ENCODE measurements at regions not wholly inside any gene's neighbourhood (a gene's known extent, or its start where the extent isn't known, plus 50 kb on each side); places are given as distances from the start of the nearest gene placed in this dataset.

GRCh38 chr6:104639668-104640067 lies 220.1 kb downstream of the HACE1 start:
- H3K27me3 ChIP-seq (ENCODE audit: insufficient read depth), result no peaks in the 10 kb centered on the region
- H3F3A ChIP-seq (replicated peaks; ENCODE audit: insufficient read depth), result no peaks in the 10 kb centered on the region
- no peaks in the 10 kb centered on the region for H3K9me3 ChIP-seq
- no peak overlapping the region for H3K4me2 ChIP-seq
- H3K27ac ChIP-seq (ENCODE audit: low read depth in 2 of 2, low read length in 1 of 2), result no peak overlapping the region
- TF ChIP-seq FOXM1 (IDR thresholded peaks at IDR 0.05; ENCODE audit: low read depth), result no peak
- TF ChIP-seq MXI1 (IDR thresholded peaks at IDR 0.05; ENCODE audit: low read depth, low read length), result no peak
- TF ChIP-seq EP300 (IDR thresholded peaks at IDR 0.05; ENCODE audit: borderline replicate concordance in 1 of 2, low read depth in 1 of 2, low read length in 1 of 2), result no peak
- TF ChIP-seq TEAD4 (IDR thresholded peaks at IDR 0.05; ENCODE audit: borderline replicate concordance, insufficient read depth), result no peak
- TF ChIP-seq SMC3 (IDR thresholded peaks at IDR 0.05; ENCODE audit: low read depth, low read length), result no peak
- TF ChIP-seq EZH2phosphoT487 (IDR thresholded peaks at IDR 0.05; ENCODE audit: borderline replicate concordance, low read depth), result no peak
- no peak for TF ChIP-seq YY1 (IDR thresholded peaks at IDR 0.05; ENCODE audit: low read depth)
- no peak for TF ChIP-seq ELF1 (IDR thresholded peaks at IDR 0.05)
- TF ChIP-seq, protein P1, sequence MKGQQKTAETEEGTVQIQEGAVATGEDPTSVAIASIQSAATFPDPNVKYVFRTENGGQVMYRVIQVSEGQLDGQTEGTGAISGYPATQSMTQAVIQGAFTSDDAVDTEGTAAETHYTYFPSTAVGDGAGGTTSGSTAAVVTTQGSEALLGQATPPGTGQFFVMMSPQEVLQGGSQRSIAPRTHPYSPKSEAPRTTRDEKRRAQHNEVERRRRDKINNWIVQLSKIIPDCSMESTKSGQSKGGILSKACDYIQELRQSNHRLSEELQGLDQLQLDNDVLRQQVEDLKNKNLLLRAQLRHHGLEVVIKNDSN (IDR thresholded peaks at IDR 0.05; ENCODE audit: borderline replicate concordance, low read depth), result no peak
- TF ChIP-seq IRF3 (IDR thresholded peaks at IDR 0.05; ENCODE audit: low read depth, low read length), result no peak
- no peak for TF ChIP-seq RAD21 (IDR thresholded peaks at IDR 0.05; ENCODE audit: low read length)
- POLR2A ChIA-PET, result no interaction called here
- no peaks in the 10 kb centered on the region for H3K9me2 ChIP-seq
- CTCF ChIA-PET, result interaction anchor here (0.8 to 1.0 kb wide), 3 partner anchors 12 to 45 kb away, joined by 3 read pairs; no protein-coding TSS in a partner anchor
- no peaks in the 10 kb centered on the region for H3K79me2 ChIP-seq (ENCODE audit: insufficient read depth)
- peak overlapping the region; percentile 49; the same call in 1 of the 2 replicates for H2AFZ ChIP-seq (ENCODE audit: low read depth)
- no peak overlapping the region for H3K9ac ChIP-seq
- H3K4me3 ChIP-seq (ENCODE audit: low read depth in 2 of 2, low read length in 1 of 2), result no peak overlapping the region
- H4K20me1 ChIP-seq (ENCODE audit: insufficient read depth), result no peaks in the 10 kb centered on the region
- no peaks in the 10 kb centered on the region; a peak in 3 of 4 replicates for H3K4me1 ChIP-seq (ENCODE audit: control insufficient read depth in 1 of 2, insufficient read depth in 2 of 2, low read depth in 1 of 2, low read length in 1 of 2)
- no peaks in the 10 kb centered on the region for H3K36me3 ChIP-seq (replicated peaks in 1 of 2; ENCODE audit: control insufficient read depth in 1 of 2, insufficient read depth in 2 of 2, low read length in 1 of 2)
- no peak for DNase-seq

GRCh38 chr6:104638841-104639290 lies 220.9 kb downstream of the HACE1 start:
- no peaks in the 10 kb centered on the region for H3K27me3 ChIP-seq (ENCODE audit: insufficient read depth)
- no peaks in the 10 kb centered on the region for H3K9me3 ChIP-seq
- peak overlapping the region; percentile 58; the same call in 1 of the 2 replicates for H2AFZ ChIP-seq (ENCODE audit: low read depth)
- TF ChIP-seq TEAD4 (IDR thresholded peaks at IDR 0.05; ENCODE audit: borderline replicate concordance, insufficient read depth) (no peak), POLR2AphosphoS5 (IDR thresholded peaks at IDR 0.05; ENCODE audit: low read depth, low read length) (no peak), GATA2 (CRISPR knock-in tag; IDR thresholded peaks at IDR 0.05) (no peak), EP300 (IDR thresholded peaks at IDR 0.05; ENCODE audit: borderline replicate concordance in 1 of 2, low read depth in 1 of 2, low read length in 1 of 2) (no peak), RXRA (IDR thresholded peaks at IDR 0.05; ENCODE audit: borderline replicate concordance, low read depth) (no peak), SMC3 (IDR thresholded peaks at IDR 0.05; ENCODE audit: low read depth, low read length) (no peak)
- POLR2A ChIA-PET, result no interaction called here
- CTCF ChIA-PET, result no interaction called here
- WGBS (ENCODE audit: low lambda C conversion rate), result 71% methylated on average over 3 of the region's 4 CpGs
- H3K4me3 ChIP-seq (ENCODE audit: low read depth in 2 of 2, low read length in 1 of 2), result no peak overlapping the region
- no peaks in the 10 kb centered on the region for H3K36me3 ChIP-seq (replicated peaks in 1 of 2; ENCODE audit: control insufficient read depth in 1 of 2, insufficient read depth in 2 of 2, low read length in 1 of 2)
- no peaks in the 10 kb centered on the region for H3F3A ChIP-seq (replicated peaks; ENCODE audit: insufficient read depth)
- H3K4me1 ChIP-seq (ENCODE audit: control insufficient read depth in 1 of 2, insufficient read depth in 2 of 2, low read depth in 1 of 2, low read length in 1 of 2), result no peaks in the 10 kb centered on the region; a peak in 3 of 4 replicates
- no peak overlapping the region for H3K4me2 ChIP-seq
- H3K9me2 ChIP-seq, result no peaks in the 10 kb centered on the region
- H3K79me2 ChIP-seq (ENCODE audit: insufficient read depth), result no peaks in the 10 kb centered on the region
- no peaks in the 10 kb centered on the region for H4K20me1 ChIP-seq (ENCODE audit: insufficient read depth)
- no peak overlapping the region for H3K9ac ChIP-seq
- H3K27ac ChIP-seq (ENCODE audit: low read depth in 2 of 2, low read length in 1 of 2), result no peak overlapping the region
- no peak for DNase-seq
